OCI-LY1 (cell line): ENCODE measurements at regions not wholly inside any gene's neighbourhood (a gene's known extent, or its start where the extent isn't known, plus 50 kb on each side); places are given as distances from the start of the nearest gene placed in this dataset.

ENCODE experiments used
- CTCF ChIP-seq: fragments of 200-600 bp; sonication (generic), shearing (Covaris generic); IDR thresholded peaks from 2 replicates; pipeline ENCODE4 v1.5.1; 2017; ENCODE audit warnings: mild to moderate bottlenecking, antibody characterized with exemption, low read length, moderate library complexity, mixed read lengths
- EZH2 ChIP-seq: fragments of 200-600 bp; sonication (generic), shearing (Covaris generic); IDR thresholded peaks from 2 replicates; pipeline ENCODE4 v1.8.0; 2017; ENCODE audit warnings: borderline replicate concordance, mixed run types, mild to moderate bottlenecking, antibody characterized with exemption, low read length, moderate library complexity, mixed read lengths

GRCh38 chr18:73768043-73768442, 379.6 kb downstream of the FBXO15 start:
- TF ChIP-seq CTCF (no peak), EZH2 (no peak)
